ENCODE measurements at regions not wholly inside any gene's neighbourhood (a gene's known extent, or its start where the extent isn't known, plus 50 kb on each side); places are given as distances from the start of the nearest gene placed in this dataset.

GRCh38 chr16:25512041-25512440 lies 179.7 kb upstream of the HS3ST4 start:
- Histone ChIP-seq H3K14ac (replicated peaks; ENCODE audit: low read depth, low read length) (no peak overlapping the region), H3K4me2 (ENCODE audit: low read depth, low read length) (no peak overlapping the region), H3K36me3 (ENCODE audit: control insufficient read depth, insufficient read depth, low read length) (no peaks in the 10 kb centered on the region), H3K27ac (ENCODE audit: insufficient read depth, low read length) (no peak overlapping the region), H2BK5ac (ENCODE audit: low read depth, low read length, poor library complexity, severe bottlenecking) (no peak overlapping the region), H2BK15ac (ENCODE audit: low read depth, low read length) (no peak overlapping the region), H3K18ac (ENCODE audit: low read depth, low read length) (no peak overlapping the region), H3K27me3 (ENCODE audit: control insufficient read depth, insufficient read depth, low read length) (no peaks in the 10 kb centered on the region), H3K9ac (ENCODE audit: low read depth, low read length) (no peak overlapping the region), H3K4me1 (ENCODE audit: control insufficient read depth, insufficient read depth, low read length) (no peaks in the 10 kb centered on the region), H4K91ac (ENCODE audit: insufficient read depth, low read depth, low read length) (no peak overlapping the region), H2AFZ (replicated peaks; ENCODE audit: low read length, poor library complexity) (no peak overlapping the region), H3K23ac (ENCODE audit: low read depth, low read length) (no peak overlapping the region), H2AK5ac (ENCODE audit: low read depth, low read length) (no peak overlapping the region), H3K79me1 (ENCODE audit: low read depth in 1 of 2, low read length in 2 of 2) (no peaks in the 10 kb centered on the region), H3K56ac (ENCODE audit: extremely low read depth, insufficient read depth, low read length) (no peak overlapping the region), H2AK9ac (replicated peaks; ENCODE audit: low read depth, low read length, poor library complexity) (no peak overlapping the region), H4K8ac (ENCODE audit: low read depth in 2 of 2, low read length in 2 of 2) (no peak overlapping the region), H4K20me1 (ENCODE audit: insufficient read depth, low read length) (no peaks in the 10 kb centered on the region), H3K9me1 (ENCODE audit: insufficient read depth, low read length) (no peaks in the 10 kb centered on the region), H3K4ac (ENCODE audit: low read depth, low read length) (no peak overlapping the region), H3K4me3 (ENCODE audit: insufficient read depth, low read depth, low read length) (no peak overlapping the region), H3K9me3 (ENCODE audit: control insufficient read depth, insufficient read depth, low read length) (no peaks in the 10 kb centered on the region; the same call in 1 of the 2 replicates), H2BK20ac (ENCODE audit: low read depth, low read length) (no peak overlapping the region), H4K5ac (ENCODE audit: low read depth, low read length) (no peak overlapping the region), H2BK120ac (ENCODE audit: low read depth, low read length) (no peak overlapping the region)
- ChIA-PET POLR2A (ENCODE audit: unreplicated experiment) (no interaction called here), CTCF (interaction anchor here (0.6 to 0.9 kb wide), 2 partner anchors 28 to 33 kb away, joined by 5 to 9 read pairs; no protein-coding TSS in a partner anchor)
- ATAC-seq (ENCODE audit: low read depth) (no peak), DNase-seq (no peak)
- dilution Hi-C loops (cut with HindIII; ENCODE audit: low sequenced_read_pairs, unreplicated experiment) (no loop called here), in situ Hi-C loops (cut with MboI; ENCODE audit: low sequenced_read_pairs) (loop anchor here (25.0 kb wide), 1 partner anchor 100 kb away; no protein-coding TSS in a partner anchor), intact Hi-C loops (cut with micrococcal nuclease) (no loop called here)
- BruUV-seq (replicated peaks): no TSS peak
- no peak for TF ChIP-seq NFE2L2 (IDR thresholded peaks at IDR 0.05; ENCODE audit: low read depth, low read length)
